HEK293T (cell line): ENCODE measurements at regions not wholly inside any gene's neighbourhood (a gene's known extent, or its start where the extent isn't known, plus 50 kb on each side); places are given as distances from the start of the nearest gene placed in this dataset.

ENCODE experiments used
- BHLHE40 ChIP-seq: fragments of 450-650 bp; IDR thresholded peaks from 2 replicates; pipeline ENCODE4 v1.6.1; 2016; ENCODE audit warnings: mild to moderate bottlenecking, moderate library complexity, borderline replicate concordance
- CTBP1 ChIP-seq: fragments of 450-650 bp; IDR thresholded peaks from 2 replicates; pipeline ENCODE4 v1.6.1; 2016; ENCODE audit warnings: borderline replicate concordance
- FOXA1 ChIP-seq: fragments of 450-650 bp; IDR thresholded peaks from 2 replicates; pipeline ENCODE4 v1.6.1; 2016; ENCODE audit warnings: mild to moderate bottlenecking
- FOXK2 ChIP-seq: fragments of 450-650 bp; IDR thresholded peaks from 2 replicates; pipeline ENCODE4 v1.6.1; 2016; ENCODE audit warnings: mild to moderate bottlenecking
- FOXM1 ChIP-seq: fragments of 450-650 bp; IDR thresholded peaks from 2 replicates; pipeline ENCODE4 v1.6.1; 2017; ENCODE audit warnings: mild to moderate bottlenecking, borderline replicate concordance
- L3MBTL2 ChIP-seq: fragments of 450-650 bp; conservative IDR thresholded peaks from 2 replicates; pipeline ENCODE4 v1.6.1; 2016; ENCODE audit warnings: mild to moderate bottlenecking
- LEF1 ChIP-seq: fragments of 450-650 bp; IDR thresholded peaks from 2 replicates; pipeline ENCODE4 v1.6.1; 2017; ENCODE audit warnings: mild to moderate bottlenecking, borderline replicate concordance
- NFRKB ChIP-seq: fragments of 450-650 bp; IDR thresholded peaks from 2 replicates; pipeline ENCODE4 v1.6.1; 2016; ENCODE audit warnings: mild to moderate bottlenecking, moderate library complexity
- PKNOX1 ChIP-seq: fragments of 450-650 bp; IDR thresholded peaks from 2 replicates; pipeline ENCODE4 v1.6.1; 2016
- SP1 ChIP-seq: fragments of 450-650 bp; IDR thresholded peaks from 2 replicates; pipeline ENCODE4 v1.6.1; 2017
- TARDBP ChIP-seq: fragments of 450-650 bp; IDR thresholded peaks from 2 replicates; pipeline ENCODE4 v1.6.1; 2016

- TF ChIP-seq L3MBTL2: peak; percentile 22; the same call in 1 of the 2 replicates
- no peak for TF ChIP-seq CTBP1
- no peak for TF ChIP-seq PKNOX1
- no peak for TF ChIP-seq BHLHE40
- TF ChIP-seq FOXA1: no peak
- TF ChIP-seq FOXK2: no peak
- no peak for TF ChIP-seq FOXM1
- no peak for TF ChIP-seq TARDBP
- no peak for TF ChIP-seq SP1
- no peak for TF ChIP-seq LEF1
- TF ChIP-seq NFRKB: no peak
These were observed 220.1 kb upstream of the STK26 start for GRCh38 chrX:131802836-131803626.
